ENCODE measurements at regions not wholly inside any gene's neighbourhood (a gene's known extent, or its start where the extent isn't known, plus 50 kb on each side); places are given as distances from the start of the nearest gene placed in this dataset.

DNA sequence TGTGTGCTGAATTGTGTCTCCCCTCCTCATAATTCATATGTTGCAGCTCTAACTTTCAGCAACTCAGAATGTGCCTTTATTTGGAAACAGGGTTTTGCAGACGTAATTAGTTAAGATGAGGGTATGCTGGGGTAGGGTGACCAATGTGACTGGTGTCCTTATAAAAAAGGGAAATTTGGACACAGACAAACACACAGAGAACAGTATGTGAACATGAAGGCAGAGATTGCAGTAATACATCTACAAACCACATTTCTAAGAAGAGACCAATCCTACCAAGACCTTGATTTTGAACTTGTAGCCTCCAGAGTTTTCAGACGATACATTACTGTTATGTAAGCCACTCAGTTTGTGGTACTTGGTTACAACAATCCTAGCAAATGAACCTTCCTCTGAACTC lies 817.8 kb downstream of the TUSC7 start:
- no peaks in the 10 kb centered on the region for H3K27me3 ChIP-seq
- no peak for TF ChIP-seq POLR2A (IDR thresholded peaks at IDR 0.05)
- TF ChIP-seq, protein P1, sequence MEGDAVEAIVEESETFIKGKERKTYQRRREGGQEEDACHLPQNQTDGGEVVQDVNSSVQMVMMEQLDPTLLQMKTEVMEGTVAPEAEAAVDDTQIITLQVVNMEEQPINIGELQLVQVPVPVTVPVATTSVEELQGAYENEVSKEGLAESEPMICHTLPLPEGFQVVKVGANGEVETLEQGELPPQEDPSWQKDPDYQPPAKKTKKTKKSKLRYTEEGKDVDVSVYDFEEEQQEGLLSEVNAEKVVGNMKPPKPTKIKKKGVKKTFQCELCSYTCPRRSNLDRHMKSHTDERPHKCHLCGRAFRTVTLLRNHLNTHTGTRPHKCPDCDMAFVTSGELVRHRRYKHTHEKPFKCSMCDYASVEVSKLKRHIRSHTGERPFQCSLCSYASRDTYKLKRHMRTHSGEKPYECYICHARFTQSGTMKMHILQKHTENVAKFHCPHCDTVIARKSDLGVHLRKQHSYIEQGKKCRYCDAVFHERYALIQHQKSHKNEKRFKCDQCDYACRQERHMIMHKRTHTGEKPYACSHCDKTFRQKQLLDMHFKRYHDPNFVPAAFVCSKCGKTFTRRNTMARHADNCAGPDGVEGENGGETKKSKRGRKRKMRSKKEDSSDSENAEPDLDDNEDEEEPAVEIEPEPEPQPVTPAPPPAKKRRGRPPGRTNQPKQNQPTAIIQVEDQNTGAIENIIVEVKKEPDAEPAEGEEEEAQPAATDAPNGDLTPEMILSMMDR (IDR thresholded peaks at IDR 0.05): no peak
- no peaks in the 10 kb centered on the region for H3K36me3 ChIP-seq
- 48% methylated on average over 2 of the region's 2 CpGs for WGBS (ENCODE audit: insufficient coverage, low coverage, low lambda C conversion rate, missing lambda C conversion rate)
- no peak overlapping the region for H3K27ac ChIP-seq
- no peaks in the 10 kb centered on the region for H3K4me1 ChIP-seq
- H3K9me3 ChIP-seq: no peaks in the 10 kb centered on the region
- H3K4me3 ChIP-seq: no peak overlapping the region
- ATAC-seq (no peak), DNase-seq (no peak)
- intact Hi-C loops (cut with DNase I): no loop called here

DNA sequence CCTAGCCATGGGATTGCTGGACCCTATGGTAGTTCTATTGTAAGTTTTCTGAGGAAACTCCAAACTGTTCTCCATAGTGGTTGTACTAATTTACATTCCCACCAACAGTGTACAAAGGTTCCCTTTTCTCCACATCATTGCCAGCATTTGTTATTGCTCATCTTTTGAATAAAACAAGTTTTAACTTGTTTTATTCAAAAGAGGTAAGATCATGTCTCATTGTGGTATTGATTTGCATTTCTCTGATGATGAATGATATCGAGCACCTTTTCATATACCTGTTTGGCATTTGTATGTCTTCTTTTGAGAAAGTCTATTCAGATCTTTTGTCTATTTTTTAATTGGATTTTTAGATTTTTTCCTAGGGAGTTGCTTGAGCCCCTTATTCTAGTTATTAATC lies 819.1 kb downstream of the TUSC7 start:
- TF ChIP-seq, protein P1 (IDR thresholded peaks at IDR 0.05): no peak
- no peak for TF ChIP-seq POLR2A (IDR thresholded peaks at IDR 0.05)
- no peaks in the 10 kb centered on the region for H3K9me3 ChIP-seq
- H3K4me1 ChIP-seq: no peaks in the 10 kb centered on the region
- no peaks in the 10 kb centered on the region for H3K27me3 ChIP-seq
- WGBS (ENCODE audit: insufficient coverage, low coverage, low lambda C conversion rate, missing lambda C conversion rate): 33% methylated on average over 1 of the region's 1 CpG
- no peak overlapping the region for H3K27ac ChIP-seq
- DNase-seq (no peak), ATAC-seq (no peak)
- no peaks in the 10 kb centered on the region for H3K36me3 ChIP-seq
- H3K4me3 ChIP-seq: no peak overlapping the region
- intact Hi-C loops (cut with DNase I): no loop called here

DNA sequence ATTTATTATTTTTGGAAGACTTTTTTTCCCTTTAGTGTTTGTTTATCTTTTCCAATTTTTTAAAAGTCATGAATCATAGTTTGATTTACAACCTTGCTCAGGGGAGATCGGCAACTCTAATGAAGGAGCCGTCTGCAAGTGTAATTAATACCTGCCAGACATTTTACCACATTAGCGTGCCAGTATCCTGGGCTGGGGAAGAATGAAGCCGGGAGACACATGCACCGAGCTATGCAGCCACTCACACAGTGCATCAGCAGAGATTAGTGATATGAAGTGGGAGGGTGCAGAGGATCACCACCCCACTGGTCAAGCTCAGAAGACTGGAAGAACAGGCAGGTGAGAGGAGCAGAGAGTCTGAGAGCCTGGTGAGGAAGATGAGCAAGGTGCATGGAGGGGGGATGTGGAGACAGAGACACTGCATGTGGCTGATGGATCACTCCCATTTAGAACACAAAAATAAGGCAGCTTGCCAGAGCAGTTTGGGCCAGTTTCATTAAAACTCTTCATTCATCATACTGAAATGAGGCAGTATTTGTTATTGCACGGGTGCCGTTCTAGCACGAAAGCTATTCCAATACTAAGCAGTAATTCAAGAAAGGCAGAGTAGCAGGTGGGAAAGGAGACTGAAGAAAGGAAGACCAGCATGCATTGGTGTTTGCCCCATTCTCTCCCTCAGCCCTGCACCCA lies 821.6 kb downstream of the TUSC7 start:
- Histone ChIP-seq H3K27me3 (no peaks in the 10 kb centered on the region), H3K36me3 (no peaks in the 10 kb centered on the region), H3K9me3 (no peaks in the 10 kb centered on the region), H3K27ac (no peak overlapping the region), H3K4me3 (no peak overlapping the region), H3K4me1 (no peaks in the 10 kb centered on the region)
- 58% methylated on average over 8 of the region's 8 CpGs for WGBS (ENCODE audit: insufficient coverage, low coverage, low lambda C conversion rate, missing lambda C conversion rate)
- TF ChIP-seq POLR2A (IDR thresholded peaks at IDR 0.05): no peak
- TF ChIP-seq, protein P1 (IDR thresholded peaks at IDR 0.05): no peak
- intact Hi-C loops (cut with DNase I): no loop called here
- DNase-seq (no peak), ATAC-seq (no peak)

DNA sequence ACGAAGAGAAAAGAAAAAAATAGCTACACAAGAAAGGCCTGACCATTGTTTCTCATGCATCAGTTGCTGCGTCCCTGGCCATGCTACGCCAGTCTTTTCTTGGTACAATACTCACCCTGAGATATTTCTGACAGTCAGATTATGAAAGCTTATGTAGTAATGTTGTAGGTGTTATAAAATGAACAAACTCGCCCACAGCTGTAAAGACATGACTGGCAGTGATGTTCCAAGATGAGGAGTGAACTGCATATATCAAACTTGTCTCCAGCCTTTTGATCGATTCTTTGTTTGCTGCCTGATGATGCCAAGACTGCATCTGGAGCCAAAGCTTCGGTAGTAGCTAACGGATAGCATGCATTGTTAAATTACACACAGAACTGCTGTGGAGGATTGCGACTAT lies 822.7 kb downstream of the TUSC7 start:
- WGBS (ENCODE audit: insufficient coverage, low coverage, low lambda C conversion rate, missing lambda C conversion rate): 47% methylated on average over 7 of the region's 8 CpGs
- Histone ChIP-seq H3K9me3 (no peaks in the 10 kb centered on the region), H3K4me3 (no peak overlapping the region), H3K4me1 (no peaks in the 10 kb centered on the region), H3K27ac (no peak overlapping the region), H3K36me3 (no peaks in the 10 kb centered on the region), H3K27me3 (no peaks in the 10 kb centered on the region)
- no peak for TF ChIP-seq POLR2A (IDR thresholded peaks at IDR 0.05)
- TF ChIP-seq, protein P1 (IDR thresholded peaks at IDR 0.05): no peak
- no peak for DNase-seq
- no peak for ATAC-seq
- intact Hi-C loops (cut with DNase I): no loop called here

DNA sequence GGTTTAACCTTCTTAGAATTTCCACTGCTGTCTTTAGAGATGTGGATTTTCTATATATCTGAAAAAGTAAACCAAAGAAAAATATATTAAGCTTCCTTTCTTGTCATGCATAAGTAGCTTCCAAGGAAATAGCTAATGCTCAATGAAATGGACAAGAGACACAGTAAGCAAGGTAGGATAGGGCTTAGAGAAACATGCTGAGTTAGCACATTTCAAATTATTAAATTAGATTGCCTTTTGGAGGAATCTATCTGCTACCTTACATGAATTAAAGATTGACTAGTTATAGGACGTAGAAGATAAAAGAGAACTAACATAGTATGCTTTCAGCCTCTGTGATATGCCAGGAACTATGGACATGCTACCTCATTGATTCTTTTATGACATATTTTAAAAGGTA lies 824.6 kb downstream of the TUSC7 start:
- Histone ChIP-seq H3K27me3 (no peaks in the 10 kb centered on the region), H3K27ac (no peak overlapping the region), H3K36me3 (no peaks in the 10 kb centered on the region), H3K4me1 (no peaks in the 10 kb centered on the region), H3K9me3 (no peaks in the 10 kb centered on the region), H3K4me3 (no peak overlapping the region)
- 30% methylated on average over 1 of the region's 1 CpG for WGBS (ENCODE audit: insufficient coverage, low coverage, low lambda C conversion rate, missing lambda C conversion rate)
- intact Hi-C loops (cut with DNase I): no loop called here
- TF ChIP-seq POLR2A (IDR thresholded peaks at IDR 0.05): no peak
- TF ChIP-seq, protein P1 (IDR thresholded peaks at IDR 0.05): no peak
- DNase-seq (no peak), ATAC-seq (no peak)

Data from right lobe of liver (tissue), 6 donors.